HepG2 (cell line): ENCODE measurements at regions not wholly inside any gene's neighbourhood (a gene's known extent, or its start where the extent isn't known, plus 50 kb on each side); places are given as distances from the start of the nearest gene placed in this dataset.

Experiments used
- ATAC-seq: fragments of 200-7000 bp; cut with Tn5 transposase; 3 replicates; pipeline ENCODE4 v1.9.1; 2020; ENCODE audit warnings: mild to moderate bottlenecking, moderate library complexity
- BruUV-seq: library from RNA; stranded (reverse); fragments of 400-500 nt; replicated peaks from 2 replicates; lab custom pipeline; 2021; lab: Mats Ljungman, UMichigan
- CTCF ChIA-PET: fragments of 300-600 bp; formaldehyde crosslinking; extraction: SDS; loops from one replicate; lab custom pipeline; 2021; ENCODE audit warnings: low total read pairs, inconsistent platforms, low intra/inter-chr PET ratio; lab: Yijun Ruan, JAX
- POLR2A ChIA-PET: fragments of 350-600 bp; sonication (Branson Sonifier 250); formaldehyde crosslinking; loops from one replicate; lab custom pipeline; 2020; ENCODE audit warnings: antibody characterized with exemption, inconsistent platforms; lab: Yijun Ruan, JAX
- DNase-seq: peaks from one replicate; pipeline ENCODE4 v3.0.0-alpha.2; 2015; ENCODE audit warnings: low spot score
- FAIRE-seq: peaks from 3 replicates; lab custom pipeline; 2011; peaks lifted over from hg19 to GRCh38; lab: Jason Lieb, UNC
- H2AFZ ChIP-seq: one replicate; pipeline ENCODE4 v1.6.1; 2011; ENCODE audit warnings: low read length, inconsistent platforms
- H3K27ac ChIP-seq: fragments of 300-600 bp; 3 replicates; pipeline ENCODE4 v1.8.0; 2011; ENCODE audit warnings: mixed run types, mild to moderate bottlenecking, mixed read lengths, low read length, inconsistent platforms; ENCODE audit not compliant: insufficient read depth; ENCODE audit errors: extremely low read length
- H3K27me3 ChIP-seq, 2 experiments: fragments of 200-600 bp in 1 of 2; 2 replicates in 1 of 2; 3 replicates in 1 of 2; pipeline versions ENCODE4 v1.6.0 to v1.8.0; 2011; ENCODE audit warnings: low read length in 2 of 2, mild to moderate bottlenecking in 2 of 2, moderate library complexity in 2 of 2, inconsistent platforms in 1 of 2; ENCODE audit not compliant: insufficient read depth in 2 of 2, control insufficient read depth in 1 of 2
- H3K36me3 ChIP-seq, 2 experiments: fragments of 200-600 bp in 1 of 2; replicated peaks in 1 of 2; 2 replicates in 1 of 2; 3 replicates in 1 of 2; pipeline versions ENCODE4 v1.5.1 to v1.8.0; 2011; ENCODE audit warnings: low read length in 2 of 2, inconsistent platforms in 1 of 2; ENCODE audit not compliant: insufficient read depth in 2 of 2, control insufficient read depth in 1 of 2
- H3K4me1 ChIP-seq: 2 replicates; pipeline ENCODE4 v1.5.1; 2012; ENCODE audit warnings: low read length, inconsistent platforms; ENCODE audit not compliant: insufficient read depth
- H3K4me2 ChIP-seq: 2 replicates; pipeline ENCODE4 v1.6.0; 2011; ENCODE audit warnings: low read depth, low read length, inconsistent platforms
- H3K4me3 ChIP-seq, 3 experiments: fragments of 200-600 bp in 1 of 3; sonication (generic), shearing (Covaris generic) in 1 of 3; replicated peaks in 1 of 3; 2 replicates each; pipeline ENCODE4 v1.5.1; 2011 to 2016; ENCODE audit warnings: low read length in 3 of 3, inconsistent platforms in 2 of 3, low read depth in 2 of 3, mild to moderate bottlenecking in 2 of 3, control low read depth in 1 of 3, mixed read lengths in 1 of 3; ENCODE audit not compliant: insufficient read depth in 1 of 3
- H3K79me2 ChIP-seq: one replicate; pipeline ENCODE4 v1.6.1; 2011; ENCODE audit warnings: low read length, inconsistent platforms; ENCODE audit not compliant: insufficient read depth
- H3K9ac ChIP-seq: 2 replicates; pipeline ENCODE4 v1.6.0; 2011; ENCODE audit warnings: mild to moderate bottlenecking, low read depth, low read length, inconsistent platforms; ENCODE audit not compliant: insufficient read depth
- H3K9me3 ChIP-seq: 2 replicates; pipeline ENCODE4 v1.5.1; 2012; ENCODE audit warnings: mild to moderate bottlenecking, low read length
- H4K20me1 ChIP-seq: 2 replicates; pipeline ENCODE4 v1.6.0; 2011; ENCODE audit warnings: inconsistent platforms, mild to moderate bottlenecking, low read length, moderate library complexity; ENCODE audit not compliant: insufficient read depth
- DZIP1 ChIP-seq: sonication (generic); formaldehyde crosslinking; IDR thresholded peaks from 2 replicates; pipeline ENCODE4 v1.5.0; 2020; ENCODE audit warnings: mild to moderate bottlenecking, missing genetic modification reagents
- FOXO4 ChIP-seq: sonication (generic); formaldehyde crosslinking; conservative IDR thresholded peaks from 2 replicates; pipeline ENCODE4 v1.8.1; 2023; ENCODE audit warnings: missing genetic modification reagents
- HES4 ChIP-seq: sonication (generic); formaldehyde crosslinking; IDR thresholded peaks from 2 replicates; pipeline ENCODE4 v1.9.0; 2021; ENCODE audit warnings: mild to moderate bottlenecking, missing genetic modification reagents, borderline replicate concordance
- KAT8 ChIP-seq: IDR thresholded peaks from 2 replicates; pipeline ENCODE4 v1.6.1; 2016; ENCODE audit warnings: missing genetic modification reagents, missing compliant biosample characterization
- MLLT10 ChIP-seq: sonication (generic); formaldehyde crosslinking; IDR thresholded peaks from 2 replicates; pipeline ENCODE4 v1.4.0; 2020; ENCODE audit warnings: missing genetic modification reagents
- POLR2A ChIP-seq, 2 experiments: IDR thresholded peaks; 2 replicates each; pipeline ENCODE4 v1.6.1; 2011; ENCODE audit warnings: low read depth in 2 of 2, low read length in 2 of 2, mild to moderate bottlenecking in 1 of 2, moderate library complexity in 1 of 2; ENCODE audit not compliant: insufficient read depth in 1 of 2
- THAP8 ChIP-seq: sonication (generic); formaldehyde crosslinking; IDR thresholded peaks from 2 replicates; pipeline ENCODE4 v1.5.1; 2020; ENCODE audit warnings: missing genetic modification reagents, mild to moderate bottlenecking, borderline replicate concordance
- ZBTB25 ChIP-seq: IDR thresholded peaks from 2 replicates; pipeline ENCODE4 v1.6.1; 2018; ENCODE audit warnings: missing genetic modification reagents
- ZNF24 ChIP-seq: fragments of 450-650 bp; IDR thresholded peaks from 2 replicates; pipeline ENCODE4 v1.6.1; 2017; ENCODE audit warnings: antibody characterized with exemption, mild to moderate bottlenecking
- ZNF563 ChIP-seq: sonication (generic); formaldehyde crosslinking; IDR thresholded peaks from 2 replicates; pipeline ENCODE4 v1.8.0; 2022; ENCODE audit warnings: mild to moderate bottlenecking, moderate library complexity, missing genetic modification reagents
- ZNF878 ChIP-seq: sonication (generic); formaldehyde crosslinking; IDR thresholded peaks from 2 replicates; pipeline ENCODE4 v1.8.1; 2023; ENCODE audit warnings: mild to moderate bottlenecking, missing genetic modification reagents, moderate library complexity
- WGBS: methylation state at CpG from one replicate; pipeline ENCODE4 v1.1.6; 2017; ENCODE audit warnings: low lambda C conversion rate; 5-methylcytosine and 5-hydroxymethylcytosine counted together
- in situ Hi-C: cut with HindIII; loops from 2 replicates; pipeline ENCODE4 v1.10.0; 2017; ENCODE audit warnings: low pct_unique_long_range_greater_than_20kb; ENCODE audit not compliant: extremely low pct_ligation_motif_present
- intact Hi-C: fragments of 100-400 bp; cut with micrococcal nuclease; formaldehyde crosslinking; loops from one replicate; pipeline ENCODE4 v1.10.0; 2022; ENCODE audit not compliant: unreplicated experiment

GRCh38 chr3:16121391-16121790 lies 53.1 kb upstream of the GALNT15 start (continued):
- TF ChIP-seq FOXO4 (CRISPR knock-in tag) (no peak), ZBTB25 (no peak), ZNF24 (no peak), ZNF878 (CRISPR knock-in tag) (no peak)

GRCh38 chr3:16122155-16122554 lies 52.3 kb upstream of the GALNT15 start:
- in situ Hi-C loops = no loop called here
- CTCF ChIA-PET = no interaction called here
- Histone ChIP-seq H3K36me3 (no peaks in the 10 kb centered on the region), H3K9me3 (no peaks in the 10 kb centered on the region), H3K79me2 (no peaks in the 10 kb centered on the region), H3K27me3 (peaks cover 1 to 18% of the 10 kb centered on the region in 2 experiments; a peak in 3 of 5 replicates), H3K4me1 (no peaks in the 10 kb centered on the region), H4K20me1 (no peaks in the 10 kb centered on the region), H2AFZ (no peak overlapping the region), H3K27ac (no peak overlapping the region), H3K4me3 (no peak overlapping the region), H3K9ac (no peak overlapping the region), H3K4me2 (no peak overlapping the region)
- no peak for FAIRE-seq
- POLR2A ChIA-PET = no interaction called here
- BruUV-seq = no TSS peak
- intact Hi-C loops = no loop called here
- no peak for DNase-seq
- no peak for ATAC-seq
- WGBS = 0% methylated on average over 2 of the region's 2 CpGs
- no peak for TF ChIP-seq MLLT10 (CRISPR knock-in tag)
- no peak for TF ChIP-seq HES4 (CRISPR knock-in tag)
- TF ChIP-seq KAT8 = no peak
- TF ChIP-seq POLR2A (IDR thresholded peaks at IDR 0.05; ENCODE audit: insufficient read depth in 1 of 2, low read depth in 2 of 2, low read length in 2 of 2) = no peak
- TF ChIP-seq THAP8 (CRISPR knock-in tag) = no peak
- no peak for TF ChIP-seq ZNF24
- no peak for TF ChIP-seq DZIP1
- TF ChIP-seq ZNF563 (CRISPR knock-in tag) = no peak
